Central memory CD4-positive, alpha-beta T cell (primary cell): ENCODE measurements at regions not wholly inside any gene's neighbourhood (a gene's known extent, or its start where the extent isn't known, plus 50 kb on each side); places are given as distances from the start of the nearest gene placed in this dataset.
A peak's percentile ranks its signal among the peaks of the same experiment; 100 is the strongest.
"Not testable (repeated sequence)": the region's sequence is repeated elsewhere in the genome, so short reads cannot be mapped to it uniquely, and the experiment has no call there.

Source experiments
- DNase-seq: peaks from one replicate; pipeline ENCODE4 v3.0.0; 2022

DNA sequence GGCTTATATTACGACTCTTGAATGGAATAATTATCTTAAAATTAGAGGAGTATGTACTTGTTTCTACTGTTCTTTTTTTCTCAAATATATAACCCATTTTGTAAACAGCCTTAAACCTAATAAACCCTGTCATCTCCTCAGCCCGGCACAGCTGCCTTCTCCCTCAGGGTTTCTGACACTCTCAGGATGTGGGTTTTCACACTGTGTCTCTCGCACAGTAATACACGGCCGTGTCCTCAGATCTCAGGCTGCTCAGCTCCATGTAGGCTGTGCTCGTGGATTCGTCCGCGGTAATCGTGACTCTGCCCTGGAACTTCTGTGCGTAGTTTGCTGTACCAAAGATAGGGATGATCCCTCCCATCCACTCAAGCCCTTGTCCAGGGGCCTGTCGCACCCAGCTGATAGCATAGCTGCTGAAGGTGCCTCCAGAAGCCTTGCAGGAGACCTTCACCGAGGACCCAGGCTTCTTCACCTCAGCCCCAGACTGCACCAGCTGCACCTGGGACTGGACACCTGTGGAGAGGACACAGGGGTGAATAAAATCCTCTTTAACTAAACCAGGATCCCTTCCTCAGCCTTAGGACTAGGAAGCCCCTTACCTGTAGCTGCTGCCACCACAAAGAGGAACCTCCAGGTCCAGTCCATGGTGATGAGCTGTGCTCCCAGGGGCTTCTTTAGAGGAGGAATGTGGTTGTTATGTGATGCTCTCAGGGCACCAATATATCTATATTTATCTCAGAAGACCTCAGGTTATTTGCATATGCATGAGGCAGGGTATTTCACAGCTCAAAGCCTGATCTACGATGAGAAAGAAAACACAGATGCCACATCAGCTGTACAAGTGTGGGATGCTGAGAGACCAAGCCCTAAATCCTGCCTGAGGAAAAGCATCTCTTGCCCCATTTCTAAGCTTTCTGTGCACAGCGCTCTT, 1235.8 kb downstream of the TMEM121 start:
- not testable (repeated sequence) for DNase-seq

DNA sequence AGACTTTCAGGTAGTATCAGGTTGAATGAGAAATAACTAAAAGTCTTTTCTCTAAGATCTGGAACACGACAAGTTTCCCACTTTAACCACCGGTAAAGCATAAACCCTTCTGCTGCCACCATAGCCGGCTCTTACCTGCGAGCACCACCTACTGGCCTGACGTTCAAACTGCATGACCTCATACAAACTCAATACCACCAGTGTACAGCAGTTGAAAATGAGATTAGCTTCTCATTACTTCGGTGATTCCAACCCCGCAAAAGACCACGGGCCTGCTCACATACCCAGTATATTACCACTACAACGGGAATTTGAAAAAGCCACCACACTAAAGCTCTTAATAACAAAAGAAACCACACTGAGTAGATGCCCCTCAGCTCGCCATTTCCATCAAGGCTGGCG, 1238.6 kb downstream of the TMEM121 start:
- peak; percentile 17 for DNase-seq

DNA sequence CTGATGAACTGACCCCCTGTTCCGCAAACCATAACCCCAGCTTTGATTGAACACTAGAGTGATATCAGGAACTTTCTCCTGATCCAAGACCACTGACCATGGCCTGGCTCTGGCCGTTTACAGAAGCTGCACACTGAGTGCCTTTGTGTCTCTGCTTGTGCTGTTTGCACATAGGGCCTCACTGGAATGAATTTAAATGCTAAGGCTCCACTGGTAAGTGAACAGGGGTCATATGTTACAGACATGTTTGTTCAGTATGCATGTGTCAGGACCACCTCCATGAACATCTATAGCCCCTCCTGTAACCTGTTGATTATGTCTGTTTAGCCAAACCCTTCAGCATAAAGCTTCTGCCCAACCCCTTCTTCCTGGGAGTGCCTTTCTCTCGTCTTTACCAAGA, 1239.8 kb downstream of the TMEM121 start:
- no peak for DNase-seq

DNA sequence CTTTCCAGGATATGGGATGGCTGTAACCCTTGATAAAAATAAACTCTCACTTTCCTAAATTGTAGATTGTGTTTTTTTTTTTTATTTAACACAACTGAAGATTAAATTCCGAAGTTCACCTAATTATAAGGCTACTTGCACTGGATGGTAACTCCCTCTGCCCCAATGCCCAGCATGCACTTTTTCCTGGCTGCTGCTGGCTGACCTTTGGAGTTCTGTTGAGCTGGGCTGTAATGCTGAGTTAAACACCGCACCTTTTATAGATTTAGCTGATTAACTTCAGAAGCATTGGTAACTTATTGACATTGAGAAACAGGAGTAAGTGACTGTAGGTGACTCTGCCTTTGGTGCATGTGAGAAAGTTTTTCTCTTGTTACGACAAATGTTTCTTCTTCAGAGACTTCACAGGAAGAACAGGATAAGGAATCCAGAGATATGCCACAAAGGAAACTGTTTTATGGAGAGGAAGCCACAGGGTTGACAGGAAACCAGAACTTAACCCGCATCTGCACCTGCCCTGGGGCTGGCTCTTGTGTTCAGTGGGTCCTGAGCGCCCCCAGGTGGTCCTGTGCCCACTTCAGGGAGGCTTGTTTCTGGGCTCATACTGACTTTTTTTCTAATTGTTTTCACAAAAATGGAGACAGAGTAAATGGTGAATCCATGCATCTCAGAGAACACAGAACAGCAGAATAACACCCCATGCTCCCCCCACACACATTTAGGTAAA, 1240.3 kb downstream of the TMEM121 start:
- DNase-seq, result peak; percentile 48

DNA sequence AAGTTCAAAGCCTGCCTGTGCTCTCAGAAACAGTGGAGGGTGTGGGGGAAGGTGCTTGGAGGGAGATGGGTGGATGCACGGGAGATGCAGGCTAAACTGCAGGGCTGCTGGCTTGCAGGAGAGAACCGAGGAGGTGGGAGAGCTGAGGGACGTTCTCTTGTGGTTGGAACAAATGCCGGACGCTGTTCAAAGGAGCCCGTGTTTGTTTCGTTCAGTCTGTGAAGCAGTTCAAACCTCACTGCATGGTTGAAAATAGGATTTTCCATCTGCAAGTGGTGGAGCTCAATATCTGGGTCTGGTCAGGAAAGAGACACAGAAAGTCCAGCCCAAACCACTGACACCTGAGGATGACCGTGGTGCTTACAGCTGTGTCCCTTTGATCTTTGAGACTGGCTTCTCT, 1241.8 kb downstream of the TMEM121 start:
- not testable (repeated sequence) for DNase-seq

DNA sequence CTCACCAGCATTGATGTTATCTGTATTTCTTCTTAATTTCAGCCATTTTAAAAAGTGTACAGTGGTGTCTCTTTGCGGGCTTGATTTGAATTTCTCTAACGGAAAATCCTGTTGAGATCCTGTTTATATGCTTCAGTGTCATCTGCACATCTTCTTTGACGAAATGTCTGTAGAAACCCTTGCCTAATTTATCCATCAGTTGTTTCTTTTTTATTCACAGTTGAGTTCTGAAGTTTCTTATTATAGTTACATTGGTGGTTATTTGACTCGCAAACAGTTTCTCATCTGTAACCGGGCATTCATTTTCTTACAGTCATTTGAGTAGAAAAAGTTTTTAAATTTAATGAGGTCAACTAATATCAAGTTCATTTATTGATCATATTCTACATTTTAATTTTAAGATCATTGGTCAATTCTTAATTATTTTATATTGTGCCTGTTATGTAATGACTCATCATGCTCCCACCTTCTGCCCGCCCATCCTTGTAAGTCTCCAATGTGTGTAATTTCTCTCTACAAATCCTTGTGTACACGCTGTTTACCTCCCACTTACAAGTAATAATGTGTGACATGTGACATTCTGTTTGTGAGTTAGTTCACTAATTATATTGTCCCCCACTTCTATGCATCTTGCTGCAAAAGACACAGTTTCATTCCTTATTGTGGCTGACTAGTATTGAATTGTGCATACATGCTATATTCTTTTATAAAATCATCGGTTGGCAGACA, 1242.8 kb downstream of the TMEM121 start:
- DNase-seq, result not testable (repeated sequence)

DNA sequence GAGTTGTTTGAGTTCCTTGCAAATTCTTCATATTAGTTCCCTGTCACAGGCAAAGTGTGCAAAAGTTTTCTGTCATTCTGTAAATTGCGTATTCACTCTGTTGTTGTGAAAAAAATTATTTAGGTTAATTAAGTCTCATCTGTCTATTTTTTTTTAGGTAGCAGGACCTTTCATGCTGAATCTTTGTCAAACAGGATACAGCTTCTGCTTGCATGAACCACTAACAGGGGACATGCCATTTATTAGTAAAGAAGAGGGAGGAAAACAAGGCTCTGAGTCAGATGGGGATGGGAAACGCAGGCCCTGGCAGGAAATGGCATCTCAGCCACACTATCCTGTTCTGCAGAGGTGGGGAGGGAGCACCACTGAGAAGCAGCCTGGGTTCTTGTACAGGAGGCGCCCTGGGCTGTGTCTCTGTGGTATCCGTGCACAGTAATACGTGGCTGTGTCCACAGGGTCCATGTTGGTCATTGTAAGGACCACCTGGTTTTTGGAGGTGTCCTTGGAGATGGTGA, 1243.8 kb downstream of the TMEM121 start:
- peak; percentile 21 for DNase-seq

DNA sequence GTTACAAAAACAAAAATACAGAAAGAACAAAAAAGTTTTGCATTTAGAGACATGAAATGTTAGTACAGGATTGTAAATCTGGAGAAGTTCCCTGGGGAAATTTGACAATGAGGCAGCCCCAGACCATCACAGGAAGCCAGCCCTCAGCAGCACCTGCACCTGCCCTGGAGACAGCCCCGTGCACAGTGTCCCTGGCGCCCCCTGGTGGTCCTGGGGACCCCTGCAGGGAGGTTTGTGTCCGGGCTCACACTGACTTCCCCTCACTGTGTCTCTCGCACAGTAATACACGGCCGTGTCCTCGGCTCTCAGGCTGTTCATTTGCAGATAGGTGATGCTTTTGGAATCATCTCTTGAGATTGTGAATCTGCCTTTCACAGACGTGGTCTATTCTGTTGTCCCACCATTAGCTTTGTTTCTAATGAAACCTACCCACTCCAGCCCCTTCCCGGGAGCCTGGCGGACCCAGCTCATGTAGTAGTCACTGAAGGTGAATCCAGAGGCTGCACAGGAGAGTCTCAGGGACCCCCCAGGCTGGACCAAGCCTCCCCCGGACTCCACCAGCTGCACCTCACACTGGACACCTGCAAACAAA, 1248.6 kb downstream of the TMEM121 start:
- peak; percentile 62 for DNase-seq

DNA sequence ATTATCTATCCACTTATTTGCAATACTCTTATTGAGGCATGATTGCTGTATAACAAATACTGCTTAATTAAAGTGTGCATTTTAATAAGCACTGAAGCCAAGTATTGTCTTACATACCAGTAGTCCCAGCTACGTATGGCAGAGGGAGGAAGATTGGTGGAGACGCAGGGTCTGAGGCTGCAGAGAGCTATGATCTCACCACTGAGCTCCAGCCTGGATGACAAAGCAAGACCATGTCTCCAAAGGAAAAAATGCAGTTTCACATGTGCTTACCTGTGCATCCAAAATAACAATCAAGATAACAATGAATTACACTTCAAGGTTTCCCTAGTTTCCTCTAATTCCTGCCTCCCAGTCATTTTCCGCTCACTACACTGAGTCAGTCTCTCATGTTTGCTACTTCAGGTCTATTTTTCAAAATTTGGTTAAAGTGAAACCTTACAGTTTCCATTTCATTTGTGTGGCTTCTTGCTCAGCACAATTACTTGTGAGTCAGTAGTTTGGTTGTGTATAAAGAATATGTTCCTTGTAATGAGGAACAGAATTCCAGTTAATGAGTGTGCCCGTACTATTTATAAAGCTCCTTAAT, 1250.1 kb downstream of the TMEM121 start:
- no peak for DNase-seq

DNA sequence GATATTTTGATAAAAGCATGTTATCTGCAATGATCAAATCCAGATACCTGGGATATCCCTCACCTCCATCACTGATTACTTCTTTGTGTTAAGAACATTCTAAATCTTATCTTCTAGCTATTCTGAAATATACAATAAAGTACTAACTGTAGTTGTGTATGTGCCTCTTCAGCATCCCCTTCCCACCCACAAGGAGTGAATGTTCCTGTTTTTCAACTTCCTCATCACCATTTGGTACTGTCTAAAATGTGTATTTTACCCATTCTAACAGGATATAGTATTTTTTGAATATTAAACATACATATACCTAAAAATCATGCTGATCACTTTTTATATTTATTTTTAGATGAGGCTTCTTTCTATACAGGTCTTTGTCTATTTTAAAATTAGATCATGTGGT, 1252.6 kb downstream of the TMEM121 start:
- no peak for DNase-seq

DNA sequence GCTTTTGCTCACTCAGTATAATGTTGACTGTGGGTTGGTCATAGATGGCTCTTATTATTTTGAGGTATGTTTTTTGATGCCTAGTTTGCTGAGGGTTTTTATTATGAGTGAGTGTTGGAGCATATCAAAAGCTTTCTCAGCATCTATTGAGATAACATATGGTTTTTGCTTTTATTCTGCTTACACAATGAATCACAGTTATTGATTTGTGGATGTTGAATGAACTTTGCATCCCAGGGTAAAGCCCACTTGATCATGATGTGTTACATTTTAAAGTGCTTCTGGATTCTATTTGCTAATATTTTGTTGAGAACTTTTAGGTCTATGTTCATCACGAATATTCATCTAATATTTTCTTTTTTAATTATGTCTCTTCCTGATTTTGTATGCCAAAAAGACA, 1260.3 kb downstream of the TMEM121 start:
- DNase-seq, result no peak

DNA sequence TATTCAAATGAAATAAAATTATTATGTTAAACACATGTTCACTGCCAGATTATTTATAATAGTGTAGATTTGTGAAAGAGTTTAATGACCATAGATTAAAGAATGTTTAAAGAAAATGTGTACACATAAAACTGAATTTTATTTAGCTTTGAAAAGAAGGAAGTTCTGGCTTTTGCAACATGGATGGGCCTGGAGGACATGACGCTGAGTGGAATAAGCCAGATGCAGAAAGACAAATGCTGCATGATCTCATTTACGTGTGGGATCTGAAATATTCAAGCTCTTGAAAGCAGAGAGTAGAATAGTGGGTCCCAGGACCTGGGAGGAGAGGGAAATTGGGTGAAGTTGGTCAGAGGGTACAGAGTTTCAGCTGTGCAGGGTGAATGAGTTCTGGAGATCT, 1261.2 kb downstream of the TMEM121 start:
- DNase-seq, result no peak

DNA sequence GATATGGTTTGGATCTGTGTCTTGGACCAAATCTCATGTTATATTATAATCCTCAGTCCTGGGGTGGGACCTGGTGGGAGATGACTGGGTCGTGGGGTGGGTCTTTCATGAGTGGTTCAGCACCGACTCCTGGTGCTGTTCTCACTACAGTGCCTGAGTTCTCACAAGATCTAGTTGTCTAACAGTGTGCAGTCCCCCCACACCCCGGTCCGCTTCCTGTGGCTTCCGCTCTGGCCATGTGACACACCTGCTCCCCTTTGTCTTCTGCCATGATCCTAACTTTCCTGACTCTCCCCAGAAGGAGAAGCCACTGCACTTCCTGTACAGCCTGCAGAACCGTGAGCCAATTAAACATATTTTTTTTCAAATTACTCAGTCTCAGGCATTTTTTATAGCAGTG, 1262.2 kb downstream of the TMEM121 start:
- no peak for DNase-seq

DNA sequence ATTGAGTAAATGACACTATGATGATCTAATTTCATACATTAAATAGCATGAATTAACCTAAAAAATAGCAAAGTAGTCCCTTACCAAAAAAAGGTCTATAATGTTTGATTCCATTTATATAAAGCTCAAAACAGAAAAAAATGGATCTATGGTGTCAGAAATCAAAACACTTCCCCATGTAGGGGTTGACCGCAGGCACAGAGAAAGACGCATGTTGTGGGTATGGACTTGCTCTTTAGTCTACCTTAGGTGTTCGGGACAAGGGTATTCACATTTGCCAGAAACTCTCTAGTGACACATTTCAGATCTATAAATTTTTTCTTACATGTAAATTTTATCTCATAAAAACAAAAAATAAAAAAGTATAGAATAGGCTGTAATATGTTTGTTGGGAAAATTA, 1262.9 kb downstream of the TMEM121 start:
- DNase-seq, result no peak

DNA sequence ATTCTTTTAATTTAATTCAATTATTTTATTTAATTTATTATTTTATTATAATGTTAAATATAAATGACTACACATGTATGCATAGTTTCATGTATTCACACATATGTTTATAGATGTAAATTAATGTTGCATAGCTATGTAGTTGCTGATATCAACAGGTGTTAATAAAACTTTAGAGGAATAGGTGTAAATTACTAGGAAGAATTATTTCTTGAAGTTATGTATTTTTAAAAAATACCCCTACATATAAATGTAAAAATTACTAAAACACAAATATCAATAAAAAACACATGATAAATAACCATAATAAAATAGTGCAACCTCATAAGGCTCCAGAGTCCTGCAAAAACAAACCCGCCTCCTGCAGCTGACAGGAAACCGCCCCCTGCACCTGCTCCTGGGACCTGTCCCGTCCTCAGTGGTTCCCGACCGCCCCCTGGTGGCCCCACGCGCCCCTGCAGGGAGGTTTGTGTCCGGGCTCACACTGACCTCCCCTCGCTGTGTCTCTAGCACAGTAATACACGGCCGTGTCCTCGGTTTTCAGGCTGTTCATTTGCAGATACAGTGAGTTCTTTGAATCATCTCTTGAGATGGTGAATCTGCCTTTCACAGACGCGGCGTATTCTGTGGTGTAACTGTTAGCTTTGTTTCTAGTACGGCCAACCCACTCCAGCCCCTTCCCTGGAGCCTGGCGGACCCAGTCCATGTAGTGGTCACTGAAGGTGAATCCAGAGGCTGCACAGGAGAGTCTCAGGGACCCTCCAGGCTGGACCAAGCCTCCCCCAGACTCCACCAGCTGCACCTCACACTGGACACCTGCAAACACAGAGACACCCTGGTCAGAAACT, 1264.0 kb downstream of the TMEM121 start:
- DNase-seq, result peak; percentile 41

DNA sequence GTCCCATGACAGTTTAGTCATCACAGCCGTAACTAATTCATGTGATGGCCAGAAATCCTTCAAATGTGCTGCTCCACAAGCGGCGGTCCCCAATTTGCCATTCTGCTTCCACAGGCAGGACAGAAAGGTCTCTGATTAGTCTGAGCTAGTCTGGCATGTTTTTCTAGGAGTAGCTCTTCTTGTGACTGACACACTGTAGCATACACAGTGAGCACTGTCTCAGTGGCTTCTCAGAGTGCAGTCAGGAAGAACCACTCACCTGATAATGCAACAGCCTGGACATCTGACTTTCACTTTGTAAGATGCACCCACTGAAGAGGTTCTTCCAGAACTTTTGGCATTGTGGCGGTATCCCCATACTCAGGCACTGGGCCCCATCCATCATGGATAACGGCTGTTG, 1266.2 kb downstream of the TMEM121 start:
- no peak for DNase-seq

DNA sequence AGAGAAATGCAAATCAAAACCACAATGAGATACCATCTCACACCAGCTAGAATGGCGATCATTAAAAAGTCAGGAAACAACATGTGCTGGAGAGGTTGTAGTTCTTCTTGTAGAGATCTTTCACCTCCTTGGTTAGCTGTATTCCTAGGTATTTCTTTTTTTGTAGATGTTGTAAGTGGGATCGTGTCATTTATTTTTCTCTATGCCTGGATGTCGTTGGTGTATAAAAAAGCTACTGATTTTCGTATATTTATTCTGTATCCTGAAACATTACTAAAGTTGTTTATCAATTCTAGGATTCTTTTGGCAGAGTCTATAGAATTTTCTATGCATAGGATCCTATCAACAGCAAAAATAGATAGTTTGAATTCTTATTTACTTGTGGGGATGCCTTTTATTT, 1271.8 kb downstream of the TMEM121 start:
- not testable (repeated sequence) for DNase-seq

DNA sequence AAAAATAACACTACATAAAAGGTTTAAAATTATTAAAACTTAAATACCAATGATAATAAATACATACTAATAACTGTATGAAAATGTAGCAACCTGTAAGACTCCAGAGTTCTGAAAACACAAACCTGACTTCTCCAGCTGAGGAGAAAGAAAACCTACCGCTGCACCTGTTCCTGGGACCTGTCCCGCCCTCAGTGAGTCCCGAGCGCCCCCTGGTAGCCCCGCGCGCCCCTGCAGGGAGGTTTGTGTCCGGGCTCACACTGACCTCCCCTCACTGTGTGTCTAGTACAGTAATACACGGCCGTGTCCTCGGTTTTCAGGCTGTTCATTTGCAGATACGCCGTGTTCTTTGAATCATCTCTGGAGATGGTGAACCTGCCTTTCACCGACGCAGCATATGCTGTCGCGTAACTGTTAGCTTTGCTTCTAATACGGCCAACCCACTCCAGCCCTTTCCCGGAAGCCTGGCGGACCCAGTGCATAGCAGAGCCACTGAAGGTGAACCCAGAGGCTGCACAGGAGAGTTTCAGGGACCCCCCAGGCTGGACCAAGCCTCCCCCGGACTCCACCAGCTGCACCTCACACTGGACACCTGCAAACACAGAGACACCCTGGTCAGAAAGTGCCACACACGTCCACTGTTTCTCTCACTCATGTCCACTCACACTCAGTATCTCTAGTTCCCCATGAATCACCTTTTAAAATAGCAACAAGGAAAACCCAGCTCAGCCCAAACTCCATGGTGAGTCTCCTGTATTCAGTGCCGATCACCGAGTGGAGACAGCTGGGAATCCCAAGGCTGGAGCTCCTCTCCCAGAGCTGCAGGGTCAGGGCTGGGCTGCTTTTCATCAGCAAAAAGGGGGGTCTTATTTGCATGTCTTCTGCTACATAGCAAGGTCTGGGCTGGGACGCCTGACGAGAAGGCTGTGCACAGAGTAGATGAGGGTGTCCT, 1276.3 kb downstream of the TMEM121 start:
- DNase-seq, result no peak

DNA sequence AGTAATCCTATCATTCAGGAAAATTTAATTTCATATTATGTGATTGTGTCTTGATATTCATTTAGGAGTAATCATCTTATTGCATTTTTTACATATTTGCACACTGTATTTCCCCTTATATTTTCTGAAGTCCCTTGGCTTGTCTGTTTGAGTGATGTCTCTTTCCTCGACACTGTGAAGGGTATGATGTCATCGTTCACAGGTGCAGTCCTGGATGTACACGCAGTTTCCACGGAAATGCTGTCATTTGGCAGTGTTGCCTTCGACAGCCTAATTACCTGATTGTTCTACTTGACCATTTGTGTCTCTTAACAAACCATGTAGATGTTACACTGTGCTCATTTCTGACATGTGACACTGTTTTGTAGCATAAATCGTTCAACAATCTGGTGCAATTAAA, 1277.0 kb downstream of the TMEM121 start:
- no peak for DNase-seq

DNA sequence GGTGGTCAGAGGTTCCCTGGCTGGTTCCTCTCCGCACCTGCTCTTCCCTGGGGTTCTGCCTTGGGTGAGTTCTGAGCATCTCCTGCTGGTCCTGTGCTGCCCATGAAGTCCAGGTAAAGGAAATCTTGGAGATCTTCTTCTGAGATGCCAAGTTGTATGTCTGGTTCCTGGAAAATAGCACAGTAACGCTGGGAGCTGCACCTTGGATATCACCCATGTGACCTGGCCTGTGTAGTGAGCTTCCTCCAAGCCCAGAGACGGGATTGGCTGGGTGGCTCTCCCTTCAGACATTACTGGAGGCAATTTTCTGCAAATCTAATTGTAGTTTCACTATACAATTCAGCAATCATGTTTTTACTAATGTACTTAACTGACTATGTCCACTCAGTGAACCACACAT, 1281.1 kb downstream of the TMEM121 start:
- no peak for DNase-seq
